ENCODE measurements at regions not wholly inside any gene's neighbourhood (a gene's known extent, or its start where the extent isn't known, plus 50 kb on each side); places are given as distances from the start of the nearest gene placed in this dataset.
"Not testable (repeated sequence)": the region's sequence is repeated elsewhere in the genome, so short reads cannot be mapped to it uniquely, and the experiment has no call there.

- DNase-seq (ENCODE audit: low read depth in 3 of 3, low spot score in 2 of 3) = no peak
Observed at GRCh38 chr6:81051952-81052351, 700.5 kb downstream of the TENT5A start.

DNA sequence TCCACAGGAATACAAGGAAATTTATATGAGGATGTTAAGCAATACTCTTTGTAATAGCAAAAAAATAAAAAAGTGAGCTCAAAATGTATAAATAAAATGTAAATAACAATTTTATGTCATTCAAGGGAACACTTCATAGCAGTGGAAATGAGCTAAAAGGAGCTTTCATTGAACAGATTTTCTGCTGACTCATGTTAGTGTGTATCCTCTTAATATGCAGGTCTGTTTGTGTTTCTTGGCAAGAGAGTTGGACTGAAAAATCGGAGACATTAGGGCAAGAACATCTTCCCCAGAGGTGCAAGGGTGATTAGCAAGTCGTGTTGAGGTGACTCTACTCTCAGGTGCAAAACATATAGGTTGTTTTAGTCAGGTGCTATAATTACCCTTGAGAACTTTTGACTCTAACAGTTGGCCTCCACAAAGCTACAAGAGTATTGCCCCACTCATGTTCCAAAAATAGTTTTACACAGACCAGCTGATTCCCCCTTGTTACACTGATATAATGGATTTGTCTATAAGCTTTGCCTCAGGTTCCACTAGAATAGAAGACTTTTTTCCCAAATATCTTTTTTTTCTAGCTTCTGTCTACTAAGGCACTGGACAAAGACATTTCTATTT lies 702.9 kb downstream of the TENT5A start:
- no peak for DNase-seq (ENCODE audit: low read depth in 3 of 3, low spot score in 2 of 3)

DNA sequence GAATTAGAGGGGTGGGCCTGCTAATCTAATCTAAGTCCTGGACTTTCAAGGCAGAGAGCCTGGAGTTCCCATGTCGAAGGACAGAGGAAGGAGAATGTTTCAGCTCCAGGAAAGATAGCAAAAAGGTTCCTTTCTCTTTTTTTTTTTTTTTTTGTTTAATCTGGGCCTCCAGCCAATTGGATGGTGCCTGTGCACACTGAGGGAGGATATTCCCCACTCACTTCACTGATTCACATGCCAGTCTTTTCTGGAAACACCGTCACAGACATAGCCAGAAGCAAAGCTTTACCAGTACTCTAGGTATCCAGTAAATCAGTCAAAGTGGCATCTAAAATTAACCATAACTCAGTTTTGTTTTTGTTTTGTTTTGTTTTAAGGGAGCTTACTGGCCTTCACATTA lies 721.1 kb downstream of the TENT5A start:
- DNase-seq (ENCODE audit: low read depth in 3 of 3, low spot score in 2 of 3) = peak in 1 of 3 donors; percentile 1

GRCh38 chr6:81026041-81026553 lies 726.4 kb downstream of the TENT5A start:
- DNase-seq (ENCODE audit: low read depth in 3 of 3, low spot score in 2 of 3) = no peak

DNA sequence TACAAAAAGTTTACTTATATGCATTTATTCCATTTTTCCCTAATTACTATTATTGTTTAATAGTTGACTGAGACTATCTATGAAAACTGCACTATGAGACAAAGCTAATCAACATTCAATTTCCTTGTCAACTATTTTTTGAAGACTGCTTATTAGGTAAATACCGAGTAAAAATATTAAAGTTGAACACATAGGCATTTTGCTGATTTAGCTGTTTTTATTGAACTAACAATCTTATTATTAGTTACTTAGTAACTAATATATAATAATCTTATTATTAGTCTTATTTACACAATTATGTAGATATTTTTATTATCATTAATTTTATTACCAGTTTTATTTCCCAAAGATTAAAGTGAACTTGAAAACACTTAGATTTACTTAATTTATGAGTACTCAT lies 728.8 kb downstream of the TENT5A start:
- no peak for DNase-seq (ENCODE audit: low read depth in 3 of 3, low spot score in 2 of 3)

DNA sequence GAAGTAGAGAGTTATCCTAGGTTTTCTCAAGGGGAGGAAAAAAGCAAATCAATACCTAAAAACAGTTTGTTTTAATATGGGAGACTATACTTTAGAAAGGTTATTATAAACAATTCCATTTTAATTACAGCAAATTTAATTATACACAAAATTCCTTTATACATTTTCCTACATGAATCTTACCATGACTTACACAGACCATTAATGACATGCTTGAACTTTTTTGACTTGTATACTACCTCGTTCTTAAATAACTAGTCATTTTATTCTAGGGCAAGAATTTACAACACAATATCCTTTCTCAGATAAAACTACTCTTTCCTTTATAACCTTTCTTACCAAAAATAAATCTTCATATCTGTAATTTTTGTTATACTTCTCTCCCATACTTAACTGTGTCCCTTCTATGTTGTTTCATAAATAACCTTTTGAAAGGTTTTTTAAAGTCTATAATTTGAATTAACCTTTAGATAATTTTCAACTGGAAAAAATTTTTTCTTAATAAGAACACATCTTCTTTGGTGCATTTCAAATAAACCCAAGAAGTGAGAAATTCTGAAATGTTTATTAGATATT lies 729.4 kb downstream of the TENT5A start:
- DNase-seq (ENCODE audit: low read depth in 3 of 3, low spot score in 2 of 3) = no peak

DNA sequence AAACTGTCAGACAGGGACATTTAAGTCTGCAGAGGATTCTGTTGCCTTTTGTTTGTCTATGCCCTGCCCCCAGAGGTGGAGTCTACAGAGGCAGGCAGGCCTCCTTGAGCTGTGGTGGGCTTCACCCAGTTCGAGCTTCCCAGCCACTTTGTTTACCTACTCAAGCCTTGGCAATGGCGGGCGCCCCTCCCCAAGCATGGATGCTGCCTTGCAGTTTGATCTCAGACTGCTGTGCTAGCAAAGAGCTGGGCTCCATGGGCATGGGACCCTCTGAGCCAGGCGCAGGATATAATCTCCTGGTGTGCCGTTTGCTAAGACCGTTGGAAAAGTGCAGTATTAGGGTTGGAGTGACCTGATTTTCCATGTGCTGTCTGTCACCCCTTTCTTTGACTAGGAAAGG lies 734.9 kb downstream of the TENT5A start:
- DNase-seq (ENCODE audit: low read depth in 3 of 3, low spot score in 2 of 3) = not testable (repeated sequence)

DNA sequence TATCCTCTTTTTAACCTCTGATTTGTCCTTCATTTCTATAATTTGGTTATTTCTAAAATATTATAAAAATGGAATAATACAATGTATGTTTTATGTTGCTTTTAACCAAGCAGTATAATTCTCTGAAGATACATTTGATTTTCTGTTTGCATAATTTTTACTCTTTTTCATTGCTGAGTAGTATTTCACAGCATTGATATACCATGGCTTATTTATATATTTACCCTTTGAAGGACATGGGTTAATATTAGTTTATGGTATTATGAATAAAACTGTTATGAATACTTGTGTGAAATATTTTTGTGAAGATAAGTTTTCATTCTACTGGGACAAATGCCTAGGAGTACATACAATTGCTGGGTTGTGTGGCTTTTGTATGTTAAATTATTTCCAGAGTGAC lies 748.6 kb downstream of the TENT5A start:
- no peak for DNase-seq (ENCODE audit: low read depth in 3 of 3, low spot score in 2 of 3)

DNA sequence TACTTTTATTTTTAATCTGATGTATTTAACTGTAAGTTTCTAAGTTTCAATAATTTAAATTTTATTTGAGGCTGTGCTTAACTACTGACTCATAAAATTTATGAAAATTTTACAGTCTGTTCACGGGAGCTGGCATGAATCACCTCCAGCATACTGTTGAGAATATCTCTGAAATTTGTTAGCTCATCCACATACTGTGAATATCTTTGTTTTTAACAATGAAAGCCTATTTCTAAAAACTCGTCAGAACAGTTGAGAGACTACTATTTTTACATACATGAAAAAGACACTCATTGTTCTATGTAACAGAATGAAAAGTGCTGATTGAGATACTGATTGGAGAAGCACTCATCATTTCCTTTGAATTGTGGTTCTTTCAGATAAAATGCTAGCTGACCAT lies 749.3 kb downstream of the TENT5A start:
- no peak for DNase-seq (ENCODE audit: low read depth in 3 of 3, low spot score in 2 of 3)

DNA sequence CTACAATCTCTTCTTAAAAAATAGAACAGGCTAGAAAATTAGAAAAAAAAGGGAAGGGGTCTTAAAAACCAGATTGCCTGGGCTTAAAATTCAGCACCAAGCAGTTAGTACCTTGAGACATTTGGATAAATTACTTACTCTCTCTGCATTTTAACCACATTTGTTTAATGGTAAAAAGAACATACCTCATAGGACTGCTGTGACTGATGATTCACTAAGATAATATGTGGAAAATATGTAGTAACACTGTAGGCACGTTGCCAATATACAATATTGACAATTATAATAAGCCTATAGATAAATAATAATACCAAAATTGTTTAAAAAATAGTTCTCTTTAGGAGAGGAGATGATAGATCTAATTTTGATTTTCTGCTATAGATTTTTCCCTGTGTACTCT lies 750.4 kb downstream of the TENT5A start:
- DNase-seq (ENCODE audit: low read depth in 3 of 3, low spot score in 2 of 3) = no peak

DNA sequence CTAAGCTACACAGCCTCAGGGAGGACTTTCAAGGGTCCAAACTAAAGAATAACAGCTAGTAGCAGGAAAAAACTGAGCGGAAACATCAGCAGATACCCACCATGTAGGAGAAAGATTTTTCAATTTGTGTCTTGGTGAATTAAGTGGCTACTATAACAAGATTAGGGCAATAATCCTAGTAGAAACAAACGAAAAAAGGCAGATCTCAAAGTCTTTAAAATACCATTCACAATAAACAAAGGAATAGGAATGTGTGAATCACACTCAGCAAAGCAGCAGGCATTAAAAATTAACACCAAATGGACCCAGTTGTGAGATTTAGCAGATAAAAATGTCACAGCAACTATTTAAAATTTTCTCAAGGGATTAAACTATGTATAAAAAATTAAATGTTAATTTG lies 761.2 kb downstream of the TENT5A start:
- DNase-seq (ENCODE audit: low read depth in 3 of 3, low spot score in 2 of 3) = no peak

DNA sequence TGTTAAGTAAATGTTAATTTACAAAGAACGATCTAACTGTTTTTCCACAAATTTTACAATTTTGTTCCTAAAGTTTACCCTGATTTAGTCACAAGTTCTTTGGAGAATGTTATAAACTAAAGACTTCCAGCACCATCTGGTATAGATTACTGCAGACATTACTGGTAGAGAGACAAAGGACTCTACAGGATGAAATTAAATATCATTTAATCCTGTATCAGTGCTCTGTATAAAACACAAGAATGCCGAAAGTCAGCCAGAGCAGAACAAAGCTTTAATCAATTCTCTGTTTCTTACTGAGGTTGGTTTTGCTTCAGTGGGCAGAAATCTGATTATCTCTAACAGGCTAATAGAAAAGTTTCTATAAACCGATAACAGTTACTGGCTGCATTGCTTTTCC lies 763.6 kb downstream of the TENT5A start:
- no peak for DNase-seq (ENCODE audit: low read depth in 3 of 3, low spot score in 2 of 3)

DNA sequence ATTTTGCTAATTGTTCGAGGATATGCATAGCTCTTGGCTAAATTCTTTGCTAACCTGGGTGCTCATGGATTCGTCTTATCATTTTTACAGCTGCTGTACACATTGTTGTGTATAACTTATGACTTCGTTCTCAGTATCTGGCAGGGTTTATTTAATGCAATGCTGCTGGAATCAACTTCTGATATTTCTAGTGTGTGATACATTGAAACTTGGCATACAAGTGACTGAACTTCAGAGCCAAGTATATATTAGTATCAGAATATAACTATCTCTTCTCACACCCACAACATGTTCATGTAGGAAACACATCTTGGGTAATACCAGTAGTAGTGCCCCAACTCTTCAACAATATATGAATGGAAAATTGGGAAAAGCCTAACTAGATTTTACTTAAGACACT lies 764.2 kb downstream of the TENT5A start:
- DNase-seq (ENCODE audit: low read depth in 3 of 3, low spot score in 2 of 3) = no peak

- not testable (repeated sequence) for DNase-seq (ENCODE audit: low read depth in 3 of 3, low spot score in 2 of 3)
Observed at GRCh38 chr6:80981226-80981625, 771.3 kb downstream of the TENT5A start.

DNA sequence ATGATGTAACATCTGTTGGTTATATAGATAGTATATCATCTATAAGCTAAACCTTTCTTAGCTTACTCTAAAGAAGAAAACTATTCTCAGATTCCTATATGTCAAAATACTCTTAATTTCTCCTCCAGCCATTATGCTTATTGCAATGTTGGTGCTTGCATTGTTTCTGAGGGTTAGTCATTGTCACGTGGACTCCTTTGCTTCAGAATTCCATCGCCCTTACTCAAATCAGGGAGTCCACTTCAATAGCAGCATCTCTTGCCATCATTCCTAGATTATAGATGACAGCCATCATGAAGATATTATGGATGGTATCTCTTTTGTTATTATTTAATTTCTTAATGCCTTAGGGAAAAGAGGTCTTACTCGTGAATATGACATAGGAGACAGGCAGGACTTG lies 776.1 kb downstream of the TENT5A start:
- no peak for DNase-seq (ENCODE audit: low read depth in 3 of 3, low spot score in 2 of 3)

DNA sequence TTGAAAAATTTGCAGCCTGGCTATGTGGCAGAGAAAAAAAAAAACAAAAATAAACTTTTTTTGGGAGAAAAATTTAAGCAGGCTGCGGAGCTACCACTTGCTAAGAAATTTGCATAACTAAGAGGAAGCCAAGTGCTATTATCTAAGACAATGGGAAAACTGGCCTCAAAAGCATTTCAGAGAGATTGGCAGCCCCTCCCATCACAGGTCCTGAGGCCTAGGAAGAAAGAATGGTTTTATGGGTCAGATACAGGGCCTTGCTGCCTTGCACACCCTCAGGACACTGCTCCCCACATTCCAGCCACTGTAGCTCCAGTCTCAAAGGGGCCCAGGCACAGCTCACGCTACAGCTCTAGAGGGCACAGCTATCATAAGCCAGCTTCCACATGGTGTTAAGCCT lies 777.9 kb downstream of the TENT5A start:
- DNase-seq (ENCODE audit: low read depth in 3 of 3, low spot score in 2 of 3) = no peak

DNA sequence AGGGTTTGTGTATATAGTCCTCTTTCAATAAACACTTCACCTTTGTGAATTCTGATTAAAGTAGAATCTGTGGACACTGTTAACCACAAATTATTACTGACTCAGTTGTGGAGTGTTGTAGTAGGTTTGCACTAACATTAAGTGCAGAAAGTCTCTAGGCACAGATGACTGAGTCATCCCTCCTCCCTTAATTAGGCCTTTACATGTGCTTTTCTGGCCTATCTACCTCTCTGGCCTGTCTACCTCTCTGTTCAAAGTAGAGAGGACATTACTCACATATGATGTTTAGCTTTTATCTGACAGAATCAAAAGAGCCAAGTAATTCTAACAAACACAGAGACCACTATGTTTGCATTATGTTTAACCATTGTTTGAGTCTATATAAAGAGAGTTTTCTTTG lies 783.0 kb downstream of the TENT5A start:
- no peak for DNase-seq (ENCODE audit: low read depth in 3 of 3, low spot score in 2 of 3)

GRCh38 chr6:80967609-80968008 lies 784.9 kb downstream of the TENT5A start:
- DNase-seq (ENCODE audit: low read depth in 3 of 3, low spot score in 2 of 3) = no peak

- DNase-seq (ENCODE audit: low read depth in 3 of 3, low spot score in 2 of 3) = no peak
Observed at GRCh38 chr6:80962382-80962781, 790.1 kb downstream of the TENT5A start.

- no peak for DNase-seq (ENCODE audit: low read depth in 3 of 3, low spot score in 2 of 3)
Observed at GRCh38 chr6:80961166-80961565, 791.3 kb downstream of the TENT5A start.

- no peak for DNase-seq (ENCODE audit: low read depth in 3 of 3, low spot score in 2 of 3)
Observed at GRCh38 chr6:80959034-80959433, 793.4 kb downstream of the TENT5A start.

DNA sequence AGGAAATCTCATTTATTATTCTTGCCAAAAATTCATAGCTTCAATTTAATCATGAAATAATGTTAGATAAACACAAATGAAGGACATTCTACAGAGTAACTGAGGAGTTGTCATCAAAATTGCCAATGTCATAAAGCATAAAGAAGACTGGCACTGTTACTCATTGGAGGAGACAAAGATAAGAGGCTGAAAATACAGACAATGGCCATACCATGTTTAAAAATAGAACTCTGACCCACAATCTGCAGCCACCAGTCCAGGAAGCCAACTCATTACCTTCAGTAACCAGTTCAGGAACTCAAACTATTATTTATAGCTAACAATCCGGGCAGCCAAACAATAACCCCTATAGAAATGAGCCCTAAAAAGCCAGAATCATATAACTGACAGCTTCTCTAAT lies 795.6 kb downstream of the TENT5A start:
- no peak for DNase-seq (ENCODE audit: low read depth in 3 of 3, low spot score in 2 of 3)

- DNase-seq (ENCODE audit: low read depth in 3 of 3, low spot score in 2 of 3) = not testable (repeated sequence)
Observed at GRCh38 chr6:80952479-80952878, 800.0 kb downstream of the TENT5A start.
